HG02763 (cell line): ENCODE measurements at regions not wholly inside any gene's neighbourhood (a gene's known extent, or its start where the extent isn't known, plus 50 kb on each side); places are given as distances from the start of the nearest gene placed in this dataset.

ENCODE experiments used
- ATAC-seq: cut with Tn5 transposase; IDR thresholded peaks from one replicate; pipeline ENCODE4 v1.9.1; 2021; ENCODE audit warnings: mild to moderate bottlenecking, moderate library complexity; ENCODE audit not compliant: unreplicated experiment

DNA sequence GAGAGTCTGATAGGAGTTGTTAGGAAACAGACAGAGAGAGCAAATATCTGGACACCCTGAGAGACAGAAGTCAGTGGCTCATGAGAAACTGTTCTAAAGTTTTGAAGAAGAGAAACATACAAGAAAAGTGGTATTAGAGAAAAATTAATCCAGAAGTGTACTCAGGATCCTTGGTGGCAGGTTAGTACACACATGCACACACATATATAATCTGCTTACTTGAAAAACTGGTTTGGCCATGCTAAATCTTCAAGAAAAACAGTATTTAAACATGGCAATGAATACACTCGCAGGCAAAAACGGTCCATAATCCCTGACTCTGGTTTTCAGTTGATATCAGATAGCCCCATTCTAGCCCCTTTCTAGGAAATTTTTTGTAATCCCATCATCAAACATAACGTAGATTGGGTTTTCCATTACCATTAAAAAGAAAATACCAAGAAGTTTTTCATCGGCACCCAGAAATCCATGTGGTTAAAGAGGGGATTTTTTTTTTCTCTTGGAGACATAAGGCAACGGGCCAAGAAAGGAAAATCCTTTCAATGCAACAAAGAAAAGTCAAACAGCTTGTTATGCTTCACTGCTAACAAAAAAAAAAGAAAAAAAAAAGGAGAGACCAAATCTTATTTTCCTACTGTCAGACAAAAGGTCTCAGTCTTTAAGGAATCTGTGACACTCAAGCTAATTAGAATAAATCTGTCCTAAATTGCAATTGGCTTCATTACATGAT is 178.0 kb upstream of the MIR17HG start:
- ATAC-seq = no peak

GRCh38 chr13:91172160-91172559 is 175.3 kb upstream of the MIR17HG start:
- no peak for ATAC-seq

GRCh38 chr13:91174886-91175501 is 172.5 kb upstream of the MIR17HG start:
- ATAC-seq = no peak

GRCh38 chr13:91178099-91178498 is 169.4 kb upstream of the MIR17HG start:
- no peak for ATAC-seq

GRCh38 chr13:91181892-91182291 is 165.6 kb upstream of the MIR17HG start:
- ATAC-seq = no peak

- ATAC-seq = no peak
These were observed 163.1 kb upstream of the MIR17HG start for GRCh38 chr13:91184244-91184926.

GRCh38 chr13:91185294-91185863 is 162.1 kb upstream of the MIR17HG start:
- no peak for ATAC-seq

DNA sequence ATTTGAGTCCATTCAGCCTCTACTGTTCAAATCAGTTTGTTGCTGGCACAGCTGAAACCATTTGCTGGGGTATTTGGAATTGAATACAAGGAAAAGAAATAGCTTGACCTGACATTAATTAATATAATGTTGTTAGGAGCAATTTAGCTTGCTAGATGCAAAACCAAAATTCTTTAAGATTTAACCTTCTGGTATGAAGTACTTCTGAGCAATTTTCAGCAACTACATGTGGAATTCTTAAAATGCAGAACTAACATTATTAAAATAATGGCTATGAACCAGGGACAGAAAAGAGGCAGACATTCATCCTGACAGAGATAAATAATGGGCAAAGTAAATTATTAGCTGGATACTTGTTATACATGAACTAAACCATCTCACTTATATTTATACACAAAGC is 160.0 kb upstream of the MIR17HG start:
- no peak for ATAC-seq

DNA sequence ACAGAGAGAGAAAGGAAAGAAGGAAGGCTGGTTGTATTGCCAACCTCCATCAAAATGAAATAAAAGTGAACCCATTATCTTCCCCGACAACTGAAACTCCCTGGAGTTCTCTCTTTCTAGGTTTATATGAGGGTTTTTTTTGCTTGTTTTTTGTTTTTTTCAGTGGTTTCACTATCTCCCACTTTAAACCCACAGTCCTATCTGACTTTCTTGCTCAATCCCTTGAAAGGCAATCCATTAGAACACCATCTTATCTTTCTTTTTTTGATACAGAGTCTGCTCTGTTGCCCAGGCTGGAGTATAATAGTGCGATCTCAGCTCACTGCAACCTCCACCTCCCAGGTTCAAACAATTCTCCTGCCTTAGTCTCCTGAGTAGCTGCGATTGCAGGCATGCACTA is 158.0 kb upstream of the MIR17HG start:
- no peak for ATAC-seq

DNA sequence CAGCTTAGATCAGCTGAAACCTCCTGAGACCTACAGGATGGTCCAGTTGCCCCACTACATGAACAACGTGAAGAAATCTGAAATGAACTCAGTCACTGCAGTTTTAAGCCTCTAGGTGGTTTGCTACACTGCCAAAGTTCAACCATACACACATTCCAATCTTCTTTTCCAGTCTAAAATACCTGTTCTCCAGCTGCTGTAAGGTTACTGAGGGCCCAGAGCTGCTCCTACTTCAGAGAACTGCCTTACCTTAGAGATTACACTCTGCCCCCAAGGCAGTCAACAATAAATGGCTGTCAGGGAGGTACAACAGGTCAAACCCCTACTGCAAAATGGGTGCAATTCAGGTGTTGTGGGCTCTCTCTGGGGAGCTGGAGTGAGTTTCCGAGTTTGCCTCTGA is 154.1 kb upstream of the MIR17HG start:
- ATAC-seq = no peak

- no peak for ATAC-seq
These were observed 151.7 kb upstream of the MIR17HG start for GRCh38 chr13:91195789-91196188.

- ATAC-seq = no peak
These were observed 150.5 kb upstream of the MIR17HG start for GRCh38 chr13:91196958-91197357.

DNA sequence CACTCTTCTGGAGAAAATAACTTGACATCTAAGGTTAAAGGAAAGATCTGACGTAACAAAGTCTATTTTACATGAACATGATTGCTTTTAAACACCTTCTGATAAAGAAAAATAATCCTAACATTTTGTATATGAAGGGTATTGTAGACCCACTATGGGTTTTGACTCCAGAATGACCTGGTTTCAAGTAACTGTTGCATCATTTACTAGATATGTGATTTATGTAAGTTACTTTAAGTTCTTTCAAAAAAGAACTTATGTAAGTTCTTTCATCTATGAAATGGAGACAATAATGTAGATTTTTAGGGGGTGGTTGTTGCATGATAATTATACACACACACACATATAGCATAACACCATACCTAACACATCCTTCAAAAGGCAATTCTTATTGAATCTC is 147.6 kb upstream of the MIR17HG start:
- ATAC-seq = no peak

DNA sequence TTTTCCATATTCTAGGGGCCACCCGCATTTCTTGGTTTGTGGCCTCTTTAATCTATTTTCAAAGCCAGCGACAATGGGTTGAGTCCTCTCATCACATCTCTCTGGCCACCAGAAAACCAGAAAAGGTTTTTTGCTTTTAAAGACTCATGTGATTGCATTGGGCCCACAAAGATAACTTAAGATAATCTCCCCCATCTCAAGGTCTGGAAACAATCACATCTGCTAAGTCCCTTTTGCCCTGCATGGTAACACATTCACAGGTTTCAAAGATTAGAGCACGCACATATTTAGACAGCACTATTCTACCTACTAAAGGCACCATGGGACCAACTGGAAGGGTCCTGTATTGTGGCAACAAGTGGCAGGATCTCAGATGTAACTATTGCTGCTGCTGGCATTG is 147.0 kb upstream of the MIR17HG start:
- ATAC-seq = no peak

DNA sequence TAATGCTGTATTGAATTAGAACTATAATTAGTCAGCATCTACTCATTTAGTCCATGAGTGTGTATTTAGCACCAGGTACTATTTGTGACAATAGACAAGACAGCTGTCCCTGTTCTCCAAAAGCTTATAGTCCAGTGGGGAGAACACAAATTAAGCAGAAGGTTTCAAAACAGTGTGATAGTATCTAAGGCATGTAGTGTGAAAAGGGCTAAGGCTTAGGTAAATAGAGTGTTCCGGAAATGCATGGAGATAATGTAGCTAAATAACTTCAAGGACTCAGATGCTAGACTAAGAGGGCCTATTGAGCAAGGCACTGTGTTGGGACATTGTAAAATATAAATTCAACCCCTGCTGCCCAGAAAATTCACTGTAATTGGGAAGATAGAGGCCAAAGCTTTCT is 144.1 kb upstream of the MIR17HG start:
- no peak for ATAC-seq

DNA sequence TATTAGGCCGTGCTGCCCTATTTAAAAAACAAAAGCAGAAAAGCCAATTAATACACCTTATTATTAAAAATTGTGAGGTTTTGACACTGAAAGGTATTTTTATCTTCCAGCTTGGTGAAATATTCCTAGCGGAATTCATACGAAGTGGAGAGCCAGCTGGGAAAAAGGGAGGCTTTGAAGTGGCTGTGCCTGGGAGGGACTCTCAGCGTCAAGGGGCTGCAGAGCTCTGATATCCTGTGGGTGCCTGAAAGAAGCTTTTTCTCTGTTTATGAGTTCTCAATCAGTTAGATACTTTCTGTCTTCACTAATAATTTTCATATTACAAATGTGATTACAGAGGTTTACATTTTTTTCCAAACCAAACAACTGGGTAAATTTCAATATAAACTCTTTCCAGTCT is 140.2 kb upstream of the MIR17HG start:
- ATAC-seq = no peak

DNA sequence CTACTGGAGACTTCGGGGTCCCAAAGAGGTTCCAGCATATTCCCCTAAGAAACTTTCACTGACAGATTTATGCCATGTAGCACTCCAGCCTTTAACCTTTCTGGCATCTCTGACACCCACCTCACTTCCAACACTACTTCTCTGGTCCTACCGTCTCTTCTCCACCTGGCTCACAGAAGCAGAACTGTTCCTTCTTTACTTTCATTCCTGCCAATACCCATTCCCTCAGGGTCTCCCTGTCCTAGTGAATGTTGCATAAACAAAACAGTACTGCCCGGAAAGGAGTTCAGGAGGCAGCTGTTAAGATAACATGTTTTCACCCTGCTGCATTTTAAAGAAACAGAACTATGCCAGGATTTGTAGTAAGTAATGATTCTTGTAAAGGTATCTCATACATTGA is 136.0 kb upstream of the MIR17HG start:
- ATAC-seq = no peak

DNA sequence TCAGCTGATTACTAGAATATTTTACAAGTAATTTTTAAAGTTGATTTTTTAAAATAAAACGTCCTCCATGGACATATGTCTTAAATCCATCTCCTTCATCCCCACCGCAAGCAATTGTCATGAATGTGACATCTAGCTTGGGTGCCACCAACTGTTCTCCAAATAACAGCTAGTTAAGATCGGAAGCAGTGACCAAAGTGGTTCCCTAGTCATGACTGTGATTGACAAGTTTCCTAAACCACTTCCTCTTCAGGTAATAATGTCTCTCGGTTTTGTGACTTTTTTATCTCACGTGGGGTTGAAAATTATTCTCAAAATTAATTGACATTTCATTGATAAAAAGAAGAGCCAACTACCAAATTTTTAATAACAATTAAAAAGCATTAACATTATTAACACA is 135.3 kb upstream of the MIR17HG start:
- no peak for ATAC-seq

DNA sequence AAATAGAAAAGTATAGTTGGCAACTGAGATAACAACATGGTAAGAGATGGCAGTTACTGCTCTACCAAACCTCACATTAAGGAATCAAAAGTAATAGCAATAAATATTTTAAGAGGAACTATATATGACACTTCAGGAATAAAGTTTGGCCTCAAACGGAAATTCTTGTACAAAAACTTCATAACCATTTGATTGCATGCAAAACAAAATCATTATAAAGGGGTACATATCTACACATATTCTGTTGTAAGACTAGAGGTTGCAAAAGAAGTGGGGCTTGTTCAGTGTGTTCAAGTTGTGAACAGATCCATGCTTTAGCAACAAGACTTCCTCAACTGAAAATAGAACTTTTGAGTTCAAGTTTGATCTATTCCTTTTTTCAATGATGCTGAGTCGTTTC is 133.5 kb upstream of the MIR17HG start:
- no peak for ATAC-seq

DNA sequence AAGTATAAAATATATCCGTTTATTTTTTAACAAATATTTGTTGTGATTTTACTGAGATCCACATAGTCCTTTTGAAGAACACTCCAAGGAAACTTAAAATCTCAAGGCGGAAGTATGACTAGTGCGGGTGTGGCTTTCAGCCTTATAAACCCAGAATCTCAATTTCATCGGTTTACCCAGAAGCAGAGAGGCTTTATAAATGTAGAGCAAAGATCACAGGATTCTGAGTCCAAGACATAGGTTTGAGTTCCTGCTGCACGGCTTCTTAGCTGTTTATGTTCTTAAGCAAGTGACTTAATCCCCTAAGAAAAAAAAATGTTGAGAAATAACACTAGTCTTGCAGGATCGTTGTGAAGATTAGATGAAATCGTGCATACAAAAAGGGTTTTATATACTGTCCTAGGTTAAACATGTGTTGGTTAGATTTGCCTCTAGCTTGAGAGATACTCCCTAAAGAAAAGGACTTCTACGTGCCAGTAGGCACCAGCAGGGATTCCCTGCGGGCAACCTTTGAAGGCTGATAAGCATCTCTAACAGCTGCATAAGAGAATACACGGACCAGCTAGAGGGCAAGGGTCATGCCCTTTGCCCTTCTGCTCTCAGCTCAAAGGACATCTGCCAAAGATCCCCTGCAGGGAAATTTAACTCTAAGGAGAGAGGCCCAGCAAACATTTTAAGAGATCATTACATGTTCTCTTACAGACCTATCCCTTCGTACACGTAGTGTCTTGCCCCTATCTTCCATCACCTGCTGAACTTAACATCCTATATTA is 130.4 kb upstream of the MIR17HG start:
- ATAC-seq = no peak

DNA sequence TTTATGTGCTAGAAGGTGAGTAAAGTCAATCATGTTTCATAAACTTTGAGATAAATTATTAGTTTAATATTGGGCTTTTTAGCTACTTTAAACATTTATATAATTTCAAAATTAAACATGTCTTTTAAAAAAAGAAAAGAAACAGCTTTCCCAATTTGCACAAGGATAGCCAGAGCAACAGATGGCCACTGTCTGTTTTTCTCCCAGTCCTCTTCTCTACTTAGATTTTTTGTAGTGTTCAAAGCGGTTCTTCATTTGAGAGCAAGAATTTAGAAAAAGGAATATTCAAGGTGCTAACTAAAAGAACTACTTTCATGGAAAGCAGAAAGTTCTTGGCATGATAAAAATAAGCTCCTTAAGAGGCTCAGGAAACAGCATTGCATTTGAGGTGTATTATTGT is 128.3 kb upstream of the MIR17HG start:
- no peak for ATAC-seq
